ENCODE measurements at regions not wholly inside any gene's neighbourhood (a gene's known extent, or its start where the extent isn't known, plus 50 kb on each side); places are given as distances from the start of the nearest gene placed in this dataset.

DNA sequence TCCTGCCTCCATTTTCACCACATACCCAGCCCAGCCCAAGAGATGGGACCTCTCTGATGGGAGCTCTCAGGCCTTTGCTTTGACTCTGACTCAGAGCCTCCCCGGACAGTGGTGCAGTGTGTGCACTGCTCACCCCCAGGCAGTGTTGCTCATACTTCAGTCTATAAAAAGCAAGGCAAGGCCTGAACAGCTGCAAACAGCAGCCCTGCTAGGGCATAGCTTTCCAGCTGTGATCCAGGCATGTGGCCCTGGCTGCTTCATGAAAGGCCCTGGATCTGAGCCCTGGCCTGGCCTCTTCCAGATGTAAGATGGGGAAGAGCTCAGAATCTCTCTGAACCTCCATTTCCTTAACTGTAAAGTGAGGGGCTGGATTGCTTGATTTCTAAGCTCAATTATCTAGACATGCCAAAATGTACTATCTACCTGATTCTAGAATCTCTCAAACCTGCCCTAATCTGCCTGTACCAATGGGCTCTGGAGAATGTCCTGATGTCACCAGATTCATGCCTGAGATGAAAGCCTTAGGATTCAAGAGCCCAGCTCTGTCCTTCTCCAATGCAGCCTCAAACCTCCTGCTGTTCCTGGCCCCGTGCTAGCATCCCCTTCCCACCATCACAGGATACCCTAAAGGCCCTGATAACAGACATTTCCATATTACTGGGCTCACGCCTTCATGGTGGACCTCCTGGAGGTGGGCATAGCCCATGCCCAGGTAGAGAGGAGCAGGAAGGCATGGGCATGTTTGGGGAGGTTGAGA is 206.9 kb downstream of the ARL4C start:
- Mint-ChIP-seq H3K4me3 (peak overlapping the region in 2 of 4 donors; percentile 81 to 88), H3K27me3 (peaks cover 8% of the 10 kb centered on the region), H3K9me3 (peaks cover 3 to 7% (median 6%) of the 10 kb centered on the region in 3 donors), H3K4me1 (peaks cover 24 to 36% (median 32%) of the 10 kb centered on the region in 3 donors), H3K36me3 (no peaks in the 10 kb centered on the region), H3K27ac (peak overlapping the region; percentile 65 to 97 (median 69))

DNA sequence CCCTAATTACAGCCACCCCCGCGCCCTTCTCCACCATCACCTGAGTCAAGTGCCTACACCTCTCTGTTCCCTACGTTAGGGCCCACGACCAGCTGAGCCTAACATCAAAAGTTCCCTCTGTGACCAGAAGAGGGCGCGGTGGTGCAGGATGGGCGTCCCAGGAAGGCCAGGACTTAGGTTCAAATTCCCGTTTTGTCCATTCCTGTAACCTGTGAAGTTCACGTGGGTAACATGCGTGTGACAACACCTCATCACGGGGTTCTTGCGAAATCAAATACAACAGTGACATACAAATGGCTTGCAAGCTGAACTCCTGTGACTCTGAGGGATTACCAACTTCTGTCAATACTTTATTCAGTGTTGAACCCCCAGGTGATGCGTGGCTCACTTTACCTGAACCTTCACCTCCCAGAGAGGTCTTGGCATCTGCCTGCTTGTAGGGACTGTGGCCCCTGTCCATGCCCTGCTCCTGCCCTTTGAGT is 207.9 kb downstream of the ARL4C start:
- Mint-ChIP-seq H3K27me3 (peaks cover 14% of the 10 kb centered on the region), H3K4me3 (no peak overlapping the region), H3K9me3 (peaks cover 3 to 7% (median 6%) of the 10 kb centered on the region in 3 donors), H3K36me3 (no peaks in the 10 kb centered on the region), H3K27ac (peak overlapping the region in 1 of 3 donors; percentile 92), H3K4me1 (peaks cover 24 to 36% (median 32%) of the 10 kb centered on the region in 3 donors)

DNA sequence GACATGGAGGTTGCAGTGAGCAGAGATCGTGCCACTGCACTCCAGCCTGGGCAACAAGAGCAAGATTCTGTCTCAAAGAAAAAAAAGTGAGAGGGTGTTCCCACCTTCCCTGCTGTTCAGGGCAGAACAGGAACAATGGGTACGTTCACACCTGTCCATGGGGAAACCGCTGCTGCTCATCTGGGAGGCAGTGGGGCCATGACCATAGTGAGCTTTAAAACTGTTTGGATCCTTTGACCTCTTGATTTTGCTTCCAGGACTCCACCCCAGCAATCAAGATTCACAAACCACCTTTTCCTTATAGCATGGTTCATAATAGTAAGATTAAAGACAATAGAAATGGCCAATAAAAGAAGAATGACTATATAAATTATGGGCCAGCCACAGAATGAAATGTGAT is 209.2 kb downstream of the ARL4C start:
- Mint-ChIP-seq H3K9me3 (peaks cover 3 to 4% (median 3%) of the 10 kb centered on the region in 3 donors), H3K27ac (no peak overlapping the region), H3K4me1 (peaks cover 21 to 34% (median 25%) of the 10 kb centered on the region in 3 donors), H3K4me3 (no peak overlapping the region), H3K36me3 (no peaks in the 10 kb centered on the region), H3K27me3 (peaks cover 17% of the 10 kb centered on the region)

DNA sequence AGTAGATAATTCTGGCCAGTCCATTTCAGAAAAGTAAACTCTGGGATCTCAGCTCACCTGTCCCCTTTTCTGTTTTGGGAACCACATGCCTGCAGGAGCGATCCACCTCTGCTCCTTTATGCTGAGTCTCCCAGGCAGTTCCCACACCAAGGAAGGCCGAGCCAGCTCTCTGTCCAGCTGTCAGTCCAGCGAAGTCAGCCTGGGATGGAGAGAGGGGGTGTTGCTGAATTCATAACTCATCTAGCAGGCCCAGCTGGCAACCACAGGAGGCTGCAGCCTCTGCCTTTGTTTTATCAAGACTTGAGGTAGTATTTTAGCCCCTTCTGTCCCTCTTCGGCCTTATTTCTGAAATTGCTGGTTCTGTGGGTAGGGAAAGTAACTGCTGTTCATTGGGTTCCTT is 209.9 kb downstream of the ARL4C start:
- H3K4me1 Mint-ChIP-seq: peaks cover 14 to 27% (median 19%) of the 10 kb centered on the region in 3 donors

DNA sequence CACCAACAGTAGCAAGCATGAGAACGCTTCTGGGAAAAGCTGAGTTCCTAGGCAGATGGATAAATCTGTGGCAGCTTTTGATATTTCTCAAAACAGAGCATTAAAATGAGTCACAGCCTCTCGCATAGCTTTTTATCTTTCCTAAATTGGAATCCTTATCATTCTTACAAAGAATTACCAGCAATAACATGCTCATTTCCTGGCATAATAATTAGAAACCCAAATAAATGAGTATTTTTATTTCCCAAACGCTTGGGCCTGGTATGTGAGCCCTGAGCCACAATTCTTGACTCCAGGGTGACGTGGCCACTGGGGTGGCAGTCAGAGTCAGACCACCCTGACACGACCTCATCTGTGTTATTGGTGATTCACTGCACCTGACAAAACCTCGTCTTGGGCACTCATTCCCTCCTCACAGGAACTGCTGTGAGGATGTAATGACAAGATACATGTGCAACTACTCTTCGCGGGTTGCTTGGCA is 210.7 kb downstream of the ARL4C start:
- H3K27me3 Mint-ChIP-seq: peaks cover 23% of the 10 kb centered on the region
- H3K9me3 Mint-ChIP-seq: no peaks in the 10 kb centered on the region
- H3K4me1 Mint-ChIP-seq: peaks cover 10 to 20% (median 12%) of the 10 kb centered on the region in 3 donors
- H3K27ac Mint-ChIP-seq: no peak overlapping the region
- no peaks in the 10 kb centered on the region for H3K36me3 Mint-ChIP-seq
- no peak overlapping the region for H3K4me3 Mint-ChIP-seq

More for the DNA sequence above, 209.9 kb downstream of the ARL4C start:
- Mint-ChIP-seq H3K36me3 (no peaks in the 10 kb centered on the region), H3K27me3 (peaks cover 23% of the 10 kb centered on the region), H3K27ac (no peak overlapping the region), H3K4me3 (no peak overlapping the region), H3K9me3 (peaks cover 0 to 3% (median 0%) of the 10 kb centered on the region in 3 donors)

DNA sequence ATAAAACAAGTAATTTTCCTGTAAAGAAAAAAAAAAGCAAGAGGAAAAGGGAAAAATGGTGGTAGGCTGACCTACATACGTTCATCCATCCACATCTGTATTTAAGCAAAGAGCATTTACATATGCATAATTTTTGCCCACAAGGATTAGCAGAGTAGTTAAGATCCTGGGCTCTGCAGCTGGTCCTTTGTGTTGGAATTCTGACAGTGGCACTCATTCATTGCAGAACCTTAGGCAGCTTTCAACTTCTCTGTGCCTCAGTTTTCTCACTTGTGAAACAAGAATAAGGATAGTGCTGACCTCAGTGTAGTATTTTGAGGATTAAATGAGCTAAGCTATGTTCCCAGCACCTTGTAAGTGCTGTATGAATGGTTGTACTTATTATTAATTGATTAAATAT is 211.3 kb downstream of the ARL4C start:
- H3K27ac Mint-ChIP-seq: no peak overlapping the region
- peaks cover 20% of the 10 kb centered on the region for H3K27me3 Mint-ChIP-seq

DNA sequence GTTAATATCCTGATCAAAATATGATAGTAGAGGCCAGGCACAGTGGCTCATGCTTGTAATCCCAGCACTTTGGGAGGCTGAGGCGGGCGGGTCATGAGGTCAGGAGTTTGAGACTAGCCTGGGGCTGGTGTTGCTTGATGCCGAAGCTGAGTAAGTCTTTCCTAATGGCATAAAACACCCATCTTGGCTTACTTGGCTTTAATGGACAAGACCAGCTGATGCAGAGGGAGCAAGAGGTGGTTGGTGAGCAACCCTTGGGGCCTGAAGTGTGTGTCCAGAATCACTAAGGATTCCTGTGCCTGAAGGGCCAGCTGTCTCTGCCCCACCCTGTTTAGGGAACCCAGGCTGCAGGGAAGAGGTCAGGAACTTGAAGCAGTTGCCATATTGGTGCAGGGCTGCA is 217.2 kb downstream of the ARL4C start:
- H3K9me3 Mint-ChIP-seq: peaks cover 0 to 4% (median 2%) of the 10 kb centered on the region in 3 donors
- H3K27ac Mint-ChIP-seq: no peak overlapping the region
- no peaks in the 10 kb centered on the region for H3K36me3 Mint-ChIP-seq
- H3K4me1 Mint-ChIP-seq: no peaks in the 10 kb centered on the region
- peaks cover 18% of the 10 kb centered on the region for H3K27me3 Mint-ChIP-seq
- no peak overlapping the region for H3K4me3 Mint-ChIP-seq

More for the DNA sequence above, 211.3 kb downstream of the ARL4C start:
- Mint-ChIP-seq H3K9me3 (no peaks in the 10 kb centered on the region), H3K4me3 (no peak overlapping the region), H3K36me3 (no peaks in the 10 kb centered on the region), H3K4me1 (peaks cover 6 to 14% (median 7%) of the 10 kb centered on the region in 3 donors)

DNA sequence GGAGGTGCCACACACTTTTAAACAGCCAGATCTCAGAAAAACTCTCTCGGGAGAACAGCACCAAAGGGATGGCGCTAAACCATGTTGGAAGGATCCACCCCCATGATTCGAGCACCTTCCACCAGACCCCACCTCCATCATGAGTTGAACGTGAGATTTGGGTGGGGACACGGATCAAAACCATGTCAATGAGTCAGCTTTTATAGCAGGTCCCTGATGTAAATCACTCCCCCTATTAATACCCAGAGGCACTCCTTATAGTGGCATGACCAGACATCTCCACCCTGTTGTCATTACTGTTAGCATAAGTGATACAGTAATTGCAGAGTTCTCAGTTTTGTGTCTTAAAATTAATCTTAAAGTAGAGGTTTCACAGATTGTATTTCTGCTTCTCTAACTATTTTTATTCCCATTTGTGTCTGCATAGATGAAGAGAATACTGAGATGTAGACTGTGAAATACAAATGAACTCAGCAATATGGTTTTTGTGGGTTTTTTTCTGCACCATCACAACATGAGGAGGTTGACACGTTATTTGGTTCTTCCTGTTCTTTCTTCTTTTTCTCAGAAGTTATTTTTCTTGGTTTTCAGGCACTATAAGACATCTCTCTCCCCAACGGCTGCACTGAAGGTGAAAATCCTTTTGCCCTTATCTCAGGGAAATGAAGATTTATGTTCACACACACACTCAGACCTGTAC is 218.2 kb downstream of the ARL4C start:
- no peak overlapping the region for H3K27ac Mint-ChIP-seq
- H3K4me3 Mint-ChIP-seq: no peak overlapping the region
- H3K36me3 Mint-ChIP-seq: no peaks in the 10 kb centered on the region
- H3K4me1 Mint-ChIP-seq: no peaks in the 10 kb centered on the region
- H3K27me3 Mint-ChIP-seq: peaks cover 18% of the 10 kb centered on the region
- H3K9me3 Mint-ChIP-seq: peaks cover 0 to 4% (median 2%) of the 10 kb centered on the region in 3 donors

DNA sequence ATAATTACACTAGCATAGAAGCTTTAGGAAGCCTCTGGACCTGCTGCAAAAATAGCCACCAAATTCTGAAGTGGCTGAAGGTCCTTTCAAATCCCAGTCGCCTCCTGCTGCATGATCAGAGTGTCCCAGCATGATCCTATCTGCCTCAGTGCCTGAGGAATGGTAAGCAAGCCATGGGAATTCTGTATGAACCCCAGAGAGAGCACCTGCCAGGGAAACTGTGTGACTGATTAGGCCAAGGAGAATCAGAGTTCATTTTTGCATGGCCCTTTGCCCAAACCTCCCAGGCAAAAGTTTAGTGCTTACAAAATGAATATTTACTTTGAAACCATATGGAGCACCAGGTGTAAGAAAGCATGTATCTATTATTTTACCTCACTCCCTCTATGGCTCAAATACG is 221.4 kb downstream of the ARL4C start:
- H3K4me3 Mint-ChIP-seq: no peak overlapping the region
- peaks cover 0 to 4% (median 2%) of the 10 kb centered on the region in 3 donors for H3K9me3 Mint-ChIP-seq
- H3K36me3 Mint-ChIP-seq: no peaks in the 10 kb centered on the region
- no peaks in the 10 kb centered on the region for H3K4me1 Mint-ChIP-seq
- H3K27ac Mint-ChIP-seq: no peak overlapping the region
- peaks cover 8% of the 10 kb centered on the region for H3K27me3 Mint-ChIP-seq

DNA sequence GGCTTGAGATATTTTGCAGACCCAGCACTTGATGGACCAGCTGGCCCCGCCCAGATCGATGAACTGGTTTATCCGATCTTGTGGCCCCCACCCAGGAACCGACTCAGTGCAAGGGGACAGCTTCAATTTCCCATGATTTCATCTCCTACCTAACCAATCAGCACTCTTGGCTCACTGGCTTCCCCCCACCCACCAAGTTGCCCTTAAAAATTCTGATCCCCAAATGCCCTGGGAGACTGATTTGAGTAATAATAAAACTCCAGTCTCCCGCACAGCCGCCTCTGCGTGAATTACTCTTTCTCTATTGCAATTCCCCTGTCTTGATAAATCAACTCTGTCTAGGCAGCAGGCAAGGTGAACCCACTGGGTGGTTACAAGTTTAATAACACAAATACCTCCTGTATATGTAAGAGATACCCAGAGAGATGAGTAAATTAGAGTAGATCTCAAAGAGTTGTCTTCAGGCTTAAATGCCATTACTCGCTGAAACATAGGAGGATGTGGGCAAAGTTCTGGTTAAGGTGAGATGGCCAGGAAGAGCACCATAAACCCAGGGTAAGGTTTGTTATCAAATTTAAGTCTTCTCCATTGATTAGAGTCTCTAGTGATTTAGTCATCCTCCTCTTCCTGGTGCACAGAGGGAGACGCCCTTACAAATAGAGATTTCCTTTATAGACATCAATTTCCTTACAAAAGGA is 222.8 kb downstream of the ARL4C start:
- Mint-ChIP-seq H3K4me3 (peak overlapping the region in 1 of 4 donors; percentile 23), H3K27ac (no peak overlapping the region)

DNA sequence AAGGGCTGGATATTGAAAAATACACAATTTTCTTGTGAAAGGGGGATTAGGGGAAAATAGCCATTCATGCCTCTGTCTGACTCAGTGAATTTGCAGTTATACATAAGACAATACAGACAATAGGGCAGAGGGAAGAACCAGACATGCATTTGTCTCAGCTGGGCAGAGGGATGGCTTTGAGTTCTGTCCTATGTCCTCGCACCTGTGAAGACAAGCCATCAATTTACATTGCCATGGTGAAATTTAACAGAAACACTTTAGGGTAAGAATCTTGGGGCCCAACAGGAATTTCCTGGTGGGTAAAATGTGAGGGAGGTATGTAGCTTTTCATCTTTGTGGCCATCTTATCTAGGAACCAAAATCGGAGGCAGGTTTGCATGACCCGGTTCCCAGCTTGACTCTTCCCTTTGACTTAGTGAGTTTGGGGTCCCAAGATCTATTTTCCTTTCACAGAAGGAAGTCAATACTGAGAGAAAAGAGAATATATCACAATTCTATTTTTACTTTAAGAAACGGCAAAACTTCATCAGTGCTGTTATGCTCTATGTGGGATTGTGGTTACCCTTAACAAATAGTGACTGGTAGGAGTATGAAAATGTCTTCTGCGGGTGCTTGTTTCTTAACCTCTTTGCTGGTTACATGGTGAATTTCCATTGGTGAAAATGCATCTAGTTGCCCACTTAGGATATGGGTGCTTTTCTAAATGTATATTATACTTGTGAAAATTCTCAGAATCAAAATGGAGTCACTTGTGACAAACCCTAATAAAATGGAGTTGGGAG is 221.8 kb downstream of the SPP2 start:
- H3K4me3 Mint-ChIP-seq: no peak overlapping the region
- H3K36me3 Mint-ChIP-seq: no peaks in the 10 kb centered on the region
- no peaks in the 10 kb centered on the region for H3K9me3 Mint-ChIP-seq
- no peaks in the 10 kb centered on the region for H3K4me1 Mint-ChIP-seq
- peaks cover 4% of the 10 kb centered on the region for H3K27me3 Mint-ChIP-seq
- no peak overlapping the region for H3K27ac Mint-ChIP-seq

More for the DNA sequence above, 222.8 kb downstream of the ARL4C start:
- Mint-ChIP-seq H3K27me3 (peaks cover 6% of the 10 kb centered on the region), H3K9me3 (peaks cover 0 to 2% (median under 1%) of the 10 kb centered on the region in 3 donors), H3K4me1 (no peaks in the 10 kb centered on the region), H3K36me3 (no peaks in the 10 kb centered on the region)

DNA sequence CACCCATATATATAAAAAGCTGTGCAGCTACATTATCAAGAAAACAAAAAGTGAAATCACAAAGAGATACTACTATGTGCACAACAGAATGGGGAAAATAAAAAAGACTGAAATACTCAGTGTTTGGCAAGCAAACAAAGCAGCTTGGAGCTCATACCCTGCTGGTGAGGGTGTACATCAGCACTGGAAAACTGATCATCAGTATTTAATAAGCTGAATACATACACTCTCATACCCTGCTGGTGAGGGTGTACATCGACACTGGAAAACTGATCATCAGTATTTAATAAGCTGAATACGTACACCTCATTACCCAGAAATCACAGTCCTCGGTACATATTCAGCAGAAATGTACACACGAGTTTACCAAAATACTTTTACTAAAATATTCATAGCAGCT is 220.8 kb downstream of the SPP2 start:
- Mint-ChIP-seq H3K27me3 (peaks cover 4% of the 10 kb centered on the region), H3K36me3 (no peaks in the 10 kb centered on the region), H3K9me3 (no peaks in the 10 kb centered on the region), H3K4me3 (no peak overlapping the region), H3K27ac (no peak overlapping the region), H3K4me1 (no peaks in the 10 kb centered on the region)

DNA sequence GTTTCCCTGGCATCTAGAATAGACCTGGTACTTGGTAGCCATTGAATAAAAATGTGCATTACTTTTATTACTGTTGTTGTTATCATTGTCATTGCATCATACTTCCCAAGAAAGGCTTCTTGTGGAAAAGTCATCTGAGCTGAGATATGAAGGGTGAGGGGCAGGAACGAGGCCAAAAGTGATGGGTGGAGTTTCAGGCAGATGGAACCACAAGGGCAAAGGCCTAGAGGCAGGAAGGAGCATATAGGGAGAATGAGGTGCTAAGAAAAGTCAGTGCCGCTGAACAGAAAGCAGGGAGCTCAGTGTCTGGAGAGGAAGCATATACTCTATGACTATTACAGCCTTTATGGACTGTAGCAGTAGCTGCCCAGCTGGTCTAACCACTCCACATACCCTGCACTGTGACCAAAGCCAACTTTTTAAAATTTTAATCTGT is 219.3 kb downstream of the SPP2 start:
- Mint-ChIP-seq H3K36me3 (no peaks in the 10 kb centered on the region), H3K9me3 (no peaks in the 10 kb centered on the region), H3K27ac (no peak overlapping the region), H3K27me3 (peaks cover 8% of the 10 kb centered on the region), H3K4me3 (no peak overlapping the region), H3K4me1 (no peaks in the 10 kb centered on the region)

DNA sequence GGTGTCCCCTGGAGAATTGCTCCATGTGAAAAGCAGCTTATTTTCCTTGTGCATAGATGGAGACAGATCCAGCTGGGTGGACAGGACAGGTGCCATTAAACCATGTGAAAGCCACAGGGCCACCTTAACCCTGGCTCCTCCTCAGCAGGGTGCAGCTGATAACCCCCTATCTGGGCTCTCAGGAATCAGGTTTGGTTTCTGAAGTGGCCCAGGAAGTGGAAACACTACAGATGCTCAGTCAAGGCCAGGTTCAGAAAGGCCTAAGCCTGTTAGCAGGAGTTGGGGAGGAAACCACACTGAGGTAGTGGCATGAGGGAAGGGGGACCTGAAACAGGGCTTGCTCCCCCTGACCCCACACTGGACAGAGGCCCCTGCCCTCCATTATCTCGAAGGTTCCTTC is 217.0 kb downstream of the SPP2 start:
- Mint-ChIP-seq H3K9me3 (no peaks in the 10 kb centered on the region), H3K27ac (no peak overlapping the region), H3K4me1 (no peaks in the 10 kb centered on the region), H3K36me3 (no peaks in the 10 kb centered on the region), H3K27me3 (peaks cover 8% of the 10 kb centered on the region), H3K4me3 (no peak overlapping the region)
